ENCODE measurements at regions not wholly inside any gene's neighbourhood (a gene's known extent, or its start where the extent isn't known, plus 50 kb on each side); places are given as distances from the start of the nearest gene placed in this dataset.

GRCh38 chr20:22836211-22836610 is 198.9 kb upstream of the SSTR4 start:
- ChIA-PET SMC1A (ENCODE audit: uncharacterized antibody, unreplicated experiment) (interaction anchor here (0.6 to 0.7 kb wide), 2 partner anchors 143 to 230 kb away, joined by 3 read pairs; no protein-coding TSS in a partner anchor), RAD21 (ENCODE audit: unreplicated experiment) (interaction anchor here (0.9 kb wide), 1 partner anchor 144 kb away, joined by 3 read pairs; no protein-coding TSS in a partner anchor), CTCF (interaction anchor here (1.9 kb wide), 1 partner anchor 16 kb away, joined by 6 read pairs; no protein-coding TSS in a partner anchor), POLR2A (no interaction called here)
- Histone ChIP-seq H3K79me2 (ENCODE audit: control insufficient read depth, insufficient read depth, low read length) (no peaks in the 10 kb centered on the region), H3K4me2 (ENCODE audit: control insufficient read depth, insufficient read depth) (no peak overlapping the region), H3K27ac (ENCODE audit: control insufficient read depth, insufficient read depth) (no peak overlapping the region), H3K9ac (ENCODE audit: control insufficient read depth, insufficient read depth, low read length) (no peak overlapping the region), H3K4me3 (no peak overlapping the region), H3K27me3 (replicated peaks in 1 of 2; ENCODE audit: control insufficient read depth in 2 of 2, insufficient read depth in 2 of 2, low read length in 1 of 2) (no peaks in the 10 kb centered on the region), H3K9me3 (replicated peaks; ENCODE audit: control insufficient read depth, insufficient read depth, low read length) (no peaks in the 10 kb centered on the region), H3K36me3 (ENCODE audit: control insufficient read depth in 2 of 2, insufficient read depth in 2 of 2, low read length in 1 of 2) (no peaks in the 10 kb centered on the region), H3K4me1 (ENCODE audit: control insufficient read depth, insufficient read depth, low read length) (no peaks in the 10 kb centered on the region), H2AFZ (ENCODE audit: control insufficient read depth, low read depth, low read length) (no peak overlapping the region), H4K20me1 (ENCODE audit: control insufficient read depth, insufficient read depth) (no peaks in the 10 kb centered on the region)
- DNase-seq (ENCODE audit: low read depth, low spot score): no peak
- no peak for FAIRE-seq
- BruUV-seq (replicated peaks): no TSS peak
- no peak for TF ChIP-seq SPI1 (IDR thresholded peaks at IDR 0.05; ENCODE audit: borderline replicate concordance, insufficient read depth, low read depth, low read length)
- no peak for TF ChIP-seq ETV6 (conservative IDR thresholded peaks at IDR 0.05 in 1 of 2, IDR thresholded peaks at IDR 0.05 in 1 of 2; ENCODE audit: borderline replicate concordance in 1 of 2, low read depth in 1 of 2)
- no peak for TF ChIP-seq RELB (IDR thresholded peaks at IDR 0.05; ENCODE audit: low read depth)
- no peak for TF ChIP-seq TCF7 (IDR thresholded peaks at IDR 0.05; ENCODE audit: borderline replicate concordance)
- no peak for TF ChIP-seq RCOR1 (conservative IDR thresholded peaks at IDR 0.05; ENCODE audit: low read depth, low read length)
- 0% methylated on average over 1 of the region's 1 CpG for WGBS (ENCODE audit: insufficient coverage, insufficient replicate concordance, low lambda C conversion rate, missing lambda C conversion rate)
- intact Hi-C loops (cut with micrococcal nuclease; ENCODE audit: unreplicated experiment): no loop called here
- in situ Hi-C loops (cut with MboI): no loop called here
- no peak for ATAC-seq

- FAIRE-seq (no peak), ATAC-seq (no peak), DNase-seq (ENCODE audit: low read depth, low spot score) (no peak)
- ChIA-PET POLR2A (no interaction called here), RAD21 (ENCODE audit: unreplicated experiment) (no interaction called here), SMC1A (ENCODE audit: uncharacterized antibody, unreplicated experiment) (no interaction called here), CTCF (interaction anchor here (1.9 kb wide), 1 partner anchor 15 kb away, joined by 6 read pairs; no protein-coding TSS in a partner anchor)
- BruUV-seq (replicated peaks): no TSS peak
- H4K20me1 ChIP-seq (ENCODE audit: control insufficient read depth, insufficient read depth): no peaks in the 10 kb centered on the region
- no peak overlapping the region for H2AFZ ChIP-seq (ENCODE audit: control insufficient read depth, low read depth, low read length)
- no peaks in the 10 kb centered on the region for H3K9me3 ChIP-seq (replicated peaks; ENCODE audit: control insufficient read depth, insufficient read depth, low read length)
- in situ Hi-C loops (cut with MboI) (no loop called here), intact Hi-C loops (cut with micrococcal nuclease; ENCODE audit: unreplicated experiment) (no loop called here)
- TF ChIP-seq NFYA (IDR thresholded peaks at IDR 0.05; ENCODE audit: borderline replicate concordance, low read depth, low read length): no peak
- no peak for TF ChIP-seq ETV6 (conservative IDR thresholded peaks at IDR 0.05 in 1 of 2, IDR thresholded peaks at IDR 0.05 in 1 of 2; ENCODE audit: borderline replicate concordance in 1 of 2, low read depth in 1 of 2)
- TF ChIP-seq IRF5 (IDR thresholded peaks at IDR 0.05; ENCODE audit: borderline replicate concordance): no peak
- TF ChIP-seq SMAD5 (IDR thresholded peaks at IDR 0.05; ENCODE audit: low read depth): no peak
- no peak for TF ChIP-seq CTCF (IDR thresholded peaks at IDR 0.05 in 2 of 3, conservative IDR thresholded peaks at IDR 0.05 in 1 of 3; ENCODE audit: control insufficient read depth in 2 of 3, extremely low read depth in 1 of 3, insufficient read depth in 1 of 3, low read depth in 3 of 3, low read length in 3 of 3)
- no peaks in the 10 kb centered on the region for H3K4me1 ChIP-seq (ENCODE audit: control insufficient read depth, insufficient read depth, low read length)
- no peak overlapping the region for H3K4me3 ChIP-seq
- no peaks in the 10 kb centered on the region for H3K27me3 ChIP-seq (replicated peaks in 1 of 2; ENCODE audit: control insufficient read depth in 2 of 2, insufficient read depth in 2 of 2, low read length in 1 of 2)
- no peaks in the 10 kb centered on the region for H3K36me3 ChIP-seq (ENCODE audit: control insufficient read depth in 2 of 2, insufficient read depth in 2 of 2, low read length in 1 of 2)
- H3K27ac ChIP-seq (ENCODE audit: control insufficient read depth, insufficient read depth): no peak overlapping the region
- 0% methylated on average over 1 of the region's 1 CpG for WGBS (ENCODE audit: insufficient coverage, insufficient replicate concordance, low lambda C conversion rate, missing lambda C conversion rate)
- H3K4me2 ChIP-seq (ENCODE audit: control insufficient read depth, insufficient read depth): no peak overlapping the region
- H3K9ac ChIP-seq (ENCODE audit: control insufficient read depth, insufficient read depth, low read length): no peak overlapping the region
- no peaks in the 10 kb centered on the region for H3K79me2 ChIP-seq (ENCODE audit: control insufficient read depth, insufficient read depth, low read length)
These were observed 198.2 kb upstream of the SSTR4 start for GRCh38 chr20:22836877-22837276.

Measured in GM12878 (cell line).